Stomach (tissue), 8 donors: ENCODE measurements at regions not wholly inside any gene's neighbourhood (a gene's known extent, or its start where the extent isn't known, plus 50 kb on each side); places are given as distances from the start of the nearest gene placed in this dataset.

Source experiments
- DNase-seq, 2 donors: peaks; one replicate each; pipeline versions ENCODE4 v3.0.0 to v3.0.0-alpha.2; 2013 to 2019
- H3K27ac ChIP-seq, 5 donors: fragments of 200-600 bp in 4 of 5; sonication (generic) in 4 of 5; one replicate each; pipeline ENCODE4 v1.5.1; 2013 to 2019; ENCODE audit warnings: mild to moderate bottlenecking in 1 of 5, moderate library complexity in 1 of 5
- H3K27me3 ChIP-seq, 3 donors: fragments of 200-600 bp; sonication (generic); one replicate each; pipeline ENCODE4 v1.5.1; 2017 to 2019; ENCODE audit warnings: mixed run types in 1 of 3
- H3K36me3 ChIP-seq, 4 donors: fragments of 200-600 bp; sonication (generic); 1 replicate in 3 of 4; 2 replicates in 1 of 4; pipeline ENCODE4 v1.5.1; 2016 to 2019
- H3K4me1 ChIP-seq, 4 donors: fragments of 200-600 bp; sonication (generic); one replicate each; pipeline ENCODE4 v1.5.1; 2016 to 2019
- H3K4me3 ChIP-seq, 4 donors: fragments of 200-600 bp; sonication (generic) in 3 of 4; one replicate each; pipeline ENCODE4 v1.5.1; 2016 to 2019; ENCODE audit warnings: mild to moderate bottlenecking in 1 of 4
- H3K9me3 ChIP-seq, 4 donors: fragments of 200-600 bp; sonication (generic); one replicate each; pipeline ENCODE4 v1.5.1; 2016 to 2019
- CTCF ChIP-seq, 7 experiments: fragments of 450-650 bp in 4 of 7; fragments of 200-600 bp in 3 of 7; sonication (generic) in 3 of 7; IDR thresholded peaks; one replicate each; pipeline ENCODE4 v1.5.1; 2016 to 2019; ENCODE audit warnings: antibody characterized with exemption in 7 of 7, control low read depth in 2 of 7, mild to moderate bottlenecking in 1 of 7
- EP300 ChIP-seq: sonication (generic); formaldehyde crosslinking; IDR thresholded peaks from one replicate; pipeline ENCODE4 v1.6.1; 2017; ENCODE audit warnings: antibody characterized with exemption
- POLR2A ChIP-seq, 4 donors: fragments of 450-650 bp; IDR thresholded peaks; one replicate each; pipeline ENCODE4 v1.6.1; 2016; ENCODE audit warnings: antibody characterized with exemption in 4 of 4, control low read depth in 2 of 4, mild to moderate bottlenecking in 1 of 4, moderate library complexity in 1 of 4
- POLR2AphosphoS5 ChIP-seq, 3 donors: sonication (generic); formaldehyde crosslinking; IDR thresholded peaks; one replicate each; pipeline ENCODE4 v1.6.1; 2016; ENCODE audit warnings: antibody characterized with exemption in 3 of 3
- WGBS, 5 donors: extraction: QIAGEN DNeasy Blood & Tissue Kit in 3 of 5; methylation state at CpG; one replicate each; pipeline versions ENCODE4 v1.1.5 to v1.1.7; 2013 to 2018; 5-methylcytosine and 5-hydroxymethylcytosine counted together
- intact Hi-C: fragments of 100-400 bp; cut with DNase I; formaldehyde crosslinking; loops from one replicate; pipeline ENCODE4 v1.15.1; 2023; ENCODE audit warnings: low total_unique reads
- donor health status: healthy with polysubstance abuse.
- donor health status: Bipolar disorder and iron deficiency.
- donor health status: healthy.

DNA sequence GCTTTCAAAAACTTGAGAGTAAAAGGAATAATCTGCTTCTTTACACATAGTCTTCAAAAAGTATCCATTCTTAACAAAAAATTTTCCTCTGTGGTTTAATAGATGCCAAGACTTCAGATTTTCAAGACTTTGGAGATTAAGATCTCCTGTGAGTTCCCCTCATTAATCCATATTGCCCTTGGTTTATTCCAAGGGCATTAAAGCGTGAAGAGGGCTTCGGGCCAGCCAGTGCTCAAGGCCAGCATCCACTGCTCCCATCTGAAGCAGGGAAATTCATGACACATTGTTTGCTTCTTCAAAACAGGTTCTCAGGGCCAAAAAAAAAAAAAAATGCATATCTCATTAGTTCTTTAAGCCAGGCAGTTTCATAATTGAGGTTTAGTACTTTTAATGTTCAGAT lies 137.3 kb upstream of the RHOBTB1 start:
- Histone ChIP-seq H3K36me3 (no peaks in the 10 kb centered on the region), H3K4me1 (no peaks in the 10 kb centered on the region), H3K4me3 (no peak overlapping the region), H3K9me3 (peaks cover 0 to 7% (median 3%) of the 10 kb centered on the region in 4 donors), H3K27ac (no peak overlapping the region), H3K27me3 (no peaks in the 10 kb centered on the region)
- intact Hi-C loops = no loop called here
- no peak for DNase-seq
- TF ChIP-seq POLR2A (IDR thresholded peaks at IDR 0.05) (no peak), EP300 (no peak), POLR2AphosphoS5 (IDR thresholded peaks at IDR 0.05) (no peak), CTCF (IDR thresholded peaks at IDR 0.05) (no peak)
- WGBS, 5 donors = 65 to 89% (median 83%) methylated on average over 2 of the region's 2 CpGs

GRCh38 chr10:61078542-61079275 lies 134.7 kb upstream of the RHOBTB1 start:
- intact Hi-C loops = no loop called here
- WGBS, 5 donors = 73 to 81% (median 78%) methylated on average over 3 of the region's 3 CpGs

GRCh38 chr10:61076572-61077114 lies 132.7 kb upstream of the RHOBTB1 start:
- no peaks in the 10 kb centered on the region for H3K36me3 ChIP-seq
- no peak overlapping the region for H3K27ac ChIP-seq
- no peaks in the 10 kb centered on the region for H3K4me1 ChIP-seq
- 71 to 87% (median 79%) methylated on average over 1 of the region's 1 CpG for WGBS, 5 donors
- H3K4me3 ChIP-seq = no peak overlapping the region
- intact Hi-C loops = no loop called here
- no peaks in the 10 kb centered on the region for H3K27me3 ChIP-seq
- no peak for TF ChIP-seq POLR2AphosphoS5 (IDR thresholded peaks at IDR 0.05)
- TF ChIP-seq CTCF (IDR thresholded peaks at IDR 0.05) = no peak
- no peaks in the 10 kb centered on the region for H3K9me3 ChIP-seq
- DNase-seq = peak in 1 of 2 donors; percentile 18

More at GRCh38 chr10:61078542-61079275, 134.7 kb upstream of the RHOBTB1 start:
- no peak overlapping the region for H3K4me3 ChIP-seq
- no peaks in the 10 kb centered on the region for H3K4me1 ChIP-seq
- H3K36me3 ChIP-seq = no peaks in the 10 kb centered on the region
- no peaks in the 10 kb centered on the region for H3K27me3 ChIP-seq
- DNase-seq = no peak
- H3K9me3 ChIP-seq = no peaks in the 10 kb centered on the region
- TF ChIP-seq EP300 (no peak), POLR2AphosphoS5 (IDR thresholded peaks at IDR 0.05) (no peak), CTCF (IDR thresholded peaks at IDR 0.05) (no peak), POLR2A (IDR thresholded peaks at IDR 0.05) (no peak)
- H3K27ac ChIP-seq = no peak overlapping the region

DNA sequence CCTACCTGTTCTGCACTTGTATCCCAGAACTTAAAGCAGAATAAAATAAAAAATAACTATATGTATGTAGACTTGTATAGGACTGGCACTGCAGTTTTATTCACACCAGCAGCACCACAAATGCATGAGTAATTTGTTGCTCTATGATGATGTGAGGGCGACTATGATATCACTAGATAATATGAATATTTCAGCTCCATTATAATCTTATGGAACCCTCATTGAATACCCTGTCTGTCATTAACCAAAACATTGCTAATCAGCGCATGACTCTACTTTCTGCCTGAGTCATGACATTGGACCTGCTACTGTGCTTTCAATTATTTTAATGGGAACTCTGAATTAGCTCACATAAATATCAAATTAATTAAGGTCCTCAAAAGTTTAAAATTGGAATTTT lies 129.4 kb upstream of the RHOBTB1 start:
- no peaks in the 10 kb centered on the region for H3K36me3 ChIP-seq
- no peak overlapping the region for H3K4me3 ChIP-seq
- no peak for DNase-seq
- no peak overlapping the region for H3K27ac ChIP-seq
- no peaks in the 10 kb centered on the region for H3K9me3 ChIP-seq
- 93 to 99% (median 94%) methylated on average over 2 of the region's 2 CpGs for WGBS, 5 donors
- TF ChIP-seq EP300 (no peak), CTCF (IDR thresholded peaks at IDR 0.05) (no peak), POLR2AphosphoS5 (IDR thresholded peaks at IDR 0.05) (no peak), POLR2A (IDR thresholded peaks at IDR 0.05) (no peak)
- intact Hi-C loops = no loop called here
- H3K27me3 ChIP-seq = no peaks in the 10 kb centered on the region
- H3K4me1 ChIP-seq = no peaks in the 10 kb centered on the region
